Calu3 (cell line): ENCODE measurements at regions not wholly inside any gene's neighbourhood (a gene's known extent, or its start where the extent isn't known, plus 50 kb on each side); places are given as distances from the start of the nearest gene placed in this dataset.

Experiments
- BruUV-seq: library from RNA; stranded (reverse); fragments of 400-500 nt; replicated peaks from 2 replicates; lab custom pipeline; 2021; lab: Mats Ljungman, UMichigan
- CTCF ChIA-PET: fragments of 300-600 bp; sonication (Branson Sonifier 250); formaldehyde crosslinking; loops from one replicate; lab custom pipeline; 2022; ENCODE audit warnings: antibody characterized with exemption; lab: Charles Lee
- DNase-seq: peaks from one replicate; pipeline ENCODE4 v3.0.0; 2022
- H3K27ac Mint-ChIP-seq: one replicate; pipeline ENCODE4 v1.8.0; 2022; ENCODE audit warnings: mixed read lengths; ENCODE audit not compliant: unreplicated experiment
- H3K27me3 Mint-ChIP-seq: one replicate; pipeline ENCODE4 v1.8.0; 2022; ENCODE audit warnings: mixed read lengths; ENCODE audit not compliant: unreplicated experiment
- H3K36me3 Mint-ChIP-seq: one replicate; pipeline ENCODE4 v1.8.0; 2022; ENCODE audit warnings: mild to moderate bottlenecking, moderate library complexity, mixed read lengths; ENCODE audit not compliant: insufficient read depth, unreplicated experiment
- H3K4me1 Mint-ChIP-seq: one replicate; pipeline ENCODE4 v1.8.0; 2022; ENCODE audit warnings: mild to moderate bottlenecking, low read depth, mixed read lengths; ENCODE audit not compliant: unreplicated experiment
- H3K4me3 Mint-ChIP-seq: one replicate; pipeline ENCODE4 v1.8.0; 2022; ENCODE audit warnings: mild to moderate bottlenecking, low read depth, moderate library complexity, mixed read lengths; ENCODE audit not compliant: unreplicated experiment
- H3K9me3 Mint-ChIP-seq: one replicate; pipeline ENCODE4 v1.8.0; 2022; ENCODE audit warnings: low read depth, mixed read lengths; ENCODE audit not compliant: unreplicated experiment
- intact Hi-C: fragments of 100-400 bp; cut with micrococcal nuclease; formaldehyde crosslinking; loops from one replicate; pipeline ENCODE4 v1.10.0; 2022; ENCODE audit not compliant: unreplicated experiment
- TF ChIP-seq, protein P1 (sequence below): fragments of 200-600 bp; IDR thresholded peaks from one replicate; pipeline ENCODE4 v1.8.0; 2022; ENCODE audit warnings: antibody characterized with exemption; ENCODE audit not compliant: unreplicated experiment

DNA sequence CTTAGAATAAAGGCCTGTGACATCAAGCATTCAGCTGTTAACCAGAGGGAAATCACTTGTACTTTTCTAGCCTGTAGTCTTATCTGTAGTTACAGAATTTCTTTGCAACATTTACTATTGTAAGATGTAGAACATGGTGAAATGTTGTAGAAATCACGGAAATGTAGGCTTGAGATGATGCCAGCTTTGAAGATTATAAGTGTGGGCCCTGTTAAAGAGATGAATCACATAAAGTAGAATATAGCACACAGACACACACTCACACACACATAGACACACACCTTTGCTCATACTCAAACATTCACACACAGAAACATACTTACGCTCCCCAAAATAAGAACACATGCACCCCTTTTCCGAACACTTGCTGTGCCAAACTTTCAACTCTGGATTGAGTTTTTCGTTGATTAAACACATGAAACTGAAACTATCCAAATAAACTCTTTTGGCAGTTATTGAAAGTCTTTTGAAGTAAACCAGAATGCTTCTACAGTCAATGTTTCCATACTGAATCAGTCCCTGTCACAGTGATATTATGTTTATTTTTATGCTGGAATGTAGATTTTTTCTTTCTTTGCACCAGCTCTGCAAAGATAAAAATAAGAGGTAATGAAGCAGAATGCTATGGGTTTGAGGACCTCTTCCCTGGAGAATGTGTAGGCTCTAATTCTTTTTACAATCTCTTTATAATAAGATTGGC is 230.3 kb upstream of the MEOX2 start:
- intact Hi-C loops = no loop called here

DNA sequence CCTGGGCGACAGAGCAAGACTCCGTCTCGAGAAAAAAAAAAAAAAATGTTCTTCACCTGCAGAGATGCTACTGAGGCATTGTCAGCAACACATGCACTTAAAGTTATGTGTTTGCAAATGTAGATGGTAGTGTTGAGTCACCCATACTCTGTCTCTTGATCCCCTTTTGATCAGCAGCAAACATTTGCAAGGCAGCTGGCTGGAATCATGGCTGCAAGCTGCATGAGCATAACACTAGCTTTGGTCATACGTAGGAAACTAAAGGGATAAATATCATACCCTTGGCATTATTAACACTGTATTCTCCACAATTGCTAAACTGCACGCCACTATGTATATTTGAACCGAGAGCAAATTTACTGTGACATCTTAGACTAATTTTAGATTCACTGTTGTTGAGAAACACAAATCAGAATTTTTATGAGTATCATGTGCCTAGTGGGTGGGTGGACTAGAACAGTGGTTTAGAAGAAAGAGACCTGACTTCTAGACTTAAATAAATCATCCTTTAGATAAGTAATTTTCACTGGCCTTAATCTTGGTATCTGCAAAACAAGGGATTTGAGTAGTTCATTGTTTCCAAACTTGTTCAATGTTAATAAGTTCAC is 229.3 kb upstream of the MEOX2 start:
- DNase-seq = no peak
- no peaks in the 10 kb centered on the region for H3K27me3 Mint-ChIP-seq
- no TSS peak for BruUV-seq
- CTCF ChIA-PET = interaction anchor here (0.7 kb wide), 3 partner anchors 464 to 616 kb away, joined by 3 to 4 read pairs (median 3); no protein-coding TSS in a partner anchor
- no peak overlapping the region for H3K27ac Mint-ChIP-seq
- intact Hi-C loops = no loop called here
- H3K9me3 Mint-ChIP-seq = no peaks in the 10 kb centered on the region
- H3K4me3 Mint-ChIP-seq = no peak overlapping the region
- no peaks in the 10 kb centered on the region for H3K4me1 Mint-ChIP-seq
- TF ChIP-seq, protein P1, sequence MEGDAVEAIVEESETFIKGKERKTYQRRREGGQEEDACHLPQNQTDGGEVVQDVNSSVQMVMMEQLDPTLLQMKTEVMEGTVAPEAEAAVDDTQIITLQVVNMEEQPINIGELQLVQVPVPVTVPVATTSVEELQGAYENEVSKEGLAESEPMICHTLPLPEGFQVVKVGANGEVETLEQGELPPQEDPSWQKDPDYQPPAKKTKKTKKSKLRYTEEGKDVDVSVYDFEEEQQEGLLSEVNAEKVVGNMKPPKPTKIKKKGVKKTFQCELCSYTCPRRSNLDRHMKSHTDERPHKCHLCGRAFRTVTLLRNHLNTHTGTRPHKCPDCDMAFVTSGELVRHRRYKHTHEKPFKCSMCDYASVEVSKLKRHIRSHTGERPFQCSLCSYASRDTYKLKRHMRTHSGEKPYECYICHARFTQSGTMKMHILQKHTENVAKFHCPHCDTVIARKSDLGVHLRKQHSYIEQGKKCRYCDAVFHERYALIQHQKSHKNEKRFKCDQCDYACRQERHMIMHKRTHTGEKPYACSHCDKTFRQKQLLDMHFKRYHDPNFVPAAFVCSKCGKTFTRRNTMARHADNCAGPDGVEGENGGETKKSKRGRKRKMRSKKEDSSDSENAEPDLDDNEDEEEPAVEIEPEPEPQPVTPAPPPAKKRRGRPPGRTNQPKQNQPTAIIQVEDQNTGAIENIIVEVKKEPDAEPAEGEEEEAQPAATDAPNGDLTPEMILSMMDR = no peak
- H3K36me3 Mint-ChIP-seq = no peaks in the 10 kb centered on the region

More for the DNA sequence above, 230.3 kb upstream of the MEOX2 start:
- CTCF ChIA-PET = interaction anchor here (0.8 kb wide), 1 partner anchor 571 kb away, joined by 3 read pairs; no protein-coding TSS in a partner anchor
- Mint-ChIP-seq H3K4me1 (no peaks in the 10 kb centered on the region), H3K9me3 (no peaks in the 10 kb centered on the region), H3K27me3 (no peaks in the 10 kb centered on the region), H3K36me3 (no peaks in the 10 kb centered on the region), H3K27ac (no peak overlapping the region), H3K4me3 (no peak overlapping the region)
- BruUV-seq = no TSS peak
- no peak for DNase-seq
- TF ChIP-seq, protein P1 = no peak

DNA sequence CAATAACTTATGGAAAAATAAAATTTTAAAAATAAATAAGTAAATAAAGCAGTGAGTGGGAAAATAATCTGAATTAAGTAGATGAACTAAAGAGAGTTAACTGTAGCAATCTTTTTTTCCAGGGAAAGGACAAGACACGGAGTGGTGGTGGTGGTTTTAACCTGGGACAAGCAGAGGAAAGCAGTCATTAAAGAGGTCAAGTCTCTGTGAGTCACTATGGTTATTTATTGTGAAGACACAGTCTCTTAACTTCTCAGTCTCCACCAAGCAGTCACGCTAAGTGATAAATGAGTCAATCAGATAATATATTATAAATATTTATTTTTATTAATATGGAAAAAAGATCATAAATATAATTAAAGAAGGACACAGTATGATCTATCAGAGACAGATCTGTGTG is 228.1 kb upstream of the MEOX2 start:
- no TSS peak for BruUV-seq
- Mint-ChIP-seq H3K4me3 (no peak overlapping the region), H3K4me1 (no peaks in the 10 kb centered on the region), H3K36me3 (no peaks in the 10 kb centered on the region), H3K27ac (no peak overlapping the region), H3K9me3 (no peaks in the 10 kb centered on the region), H3K27me3 (no peaks in the 10 kb centered on the region)
- intact Hi-C loops = no loop called here
- TF ChIP-seq, protein P1 = no peak
- DNase-seq = no peak
- CTCF ChIA-PET = no interaction called here

DNA sequence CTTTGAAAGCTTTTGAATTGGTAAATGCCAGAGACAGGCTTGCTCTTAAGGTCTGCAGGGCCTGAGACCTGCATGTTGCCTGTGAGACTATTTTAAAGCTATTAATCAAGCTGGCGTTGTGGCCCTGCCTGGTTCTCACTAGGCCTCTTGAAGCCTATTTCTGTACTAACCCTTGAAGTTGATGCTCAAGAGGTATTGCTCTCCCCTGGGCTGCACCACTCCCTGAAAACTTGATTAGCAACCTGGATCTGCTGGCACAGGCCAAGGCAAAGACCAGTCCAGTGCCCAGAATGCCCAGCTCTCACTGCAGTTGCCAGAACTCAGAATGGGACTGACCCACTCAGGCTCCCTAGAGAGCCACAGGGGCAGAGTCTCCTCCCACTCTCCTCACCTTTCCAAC is 220.0 kb upstream of the MEOX2 start:
- Mint-ChIP-seq H3K27me3 (no peaks in the 10 kb centered on the region), H3K4me1 (no peaks in the 10 kb centered on the region), H3K27ac (no peak overlapping the region), H3K4me3 (no peak overlapping the region), H3K36me3 (no peaks in the 10 kb centered on the region), H3K9me3 (no peaks in the 10 kb centered on the region)
- intact Hi-C loops = no loop called here
- CTCF ChIA-PET = interaction anchor here (0.6 kb wide), 2 partner anchors 16 to 50 kb away, joined by 3 read pairs; no protein-coding TSS in a partner anchor
- TF ChIP-seq, protein P1 = peak; percentile 14
- no TSS peak for BruUV-seq
- DNase-seq = no peak
